ENCODE measurements at regions not wholly inside any gene's neighbourhood (a gene's known extent, or its start where the extent isn't known, plus 50 kb on each side); places are given as distances from the start of the nearest gene placed in this dataset.

DNA sequence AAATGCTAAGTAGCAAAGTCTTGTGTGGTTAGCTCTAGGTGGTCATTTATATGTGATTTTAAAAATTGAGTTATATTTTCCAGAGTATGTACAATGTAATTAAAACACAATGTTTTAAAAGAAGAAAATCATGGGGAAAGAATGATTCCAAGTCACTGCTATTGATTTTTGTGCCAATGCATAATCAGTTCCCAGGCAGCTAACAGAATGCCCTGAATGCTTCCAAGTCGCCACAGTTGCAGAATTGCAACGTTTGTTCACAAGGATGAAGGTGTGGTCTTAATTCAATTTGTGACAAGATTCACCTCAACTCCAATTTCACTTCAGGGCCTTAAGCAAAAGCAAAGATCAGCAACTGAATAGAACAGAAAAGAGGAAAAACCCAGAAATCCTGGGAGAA is 200.4 kb downstream of the SPP2 start (continued):
- TF ChIP-seq EZH2 (IDR thresholded peaks at IDR 0.05; ENCODE audit: borderline replicate concordance, insufficient read depth, low read length, poor library complexity, severe bottlenecking), result no peak

DNA sequence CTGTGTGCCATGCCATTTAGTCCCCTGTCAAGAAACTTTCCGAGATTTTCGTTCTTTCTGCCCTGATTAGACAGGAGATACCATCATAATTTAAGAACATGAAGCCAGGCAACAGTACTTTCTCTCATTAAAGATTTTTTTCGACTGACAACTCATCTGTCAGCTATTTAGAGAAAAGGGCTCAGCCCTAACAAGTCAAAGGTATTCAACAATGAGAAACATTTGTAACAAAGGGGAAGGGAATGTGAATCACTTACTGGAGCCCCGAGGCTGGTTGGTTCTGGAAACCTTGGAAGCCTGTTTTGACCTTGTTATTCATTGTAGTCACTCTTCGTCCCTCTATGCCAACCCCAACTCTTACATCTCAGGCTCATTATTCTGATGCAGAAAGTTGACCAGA is 199.4 kb downstream of the SPP2 start:
- Histone ChIP-seq H3F3A (ENCODE audit: insufficient read depth, low read length, poor library complexity, severe bottlenecking) (no peaks in the 10 kb centered on the region), H3K4me3 (ENCODE audit: low read length) (no peak overlapping the region), H4K20me1 (ENCODE audit: insufficient read depth) (no peaks in the 10 kb centered on the region), H3K4me2 (ENCODE audit: low read length) (no peak overlapping the region), H3K9me2 (ENCODE audit: insufficient read depth, low read length) (no peaks in the 10 kb centered on the region), H3K36me3 (ENCODE audit: insufficient read depth, low read length) (no peaks in the 10 kb centered on the region), H3K79me2 (replicated peaks; ENCODE audit: insufficient read depth, low read length) (no peaks in the 10 kb centered on the region), H3K9me3 (ENCODE audit: low read length) (no peaks in the 10 kb centered on the region), H3K27me3 (ENCODE audit: insufficient read depth, low read depth, low read length) (no peaks in the 10 kb centered on the region), H2AFZ (ENCODE audit: low read depth, low read length) (no peak overlapping the region), H3K27ac (ENCODE audit: low read length) (no peak overlapping the region), H3K9ac (ENCODE audit: low read length) (no peak overlapping the region)
- TF ChIP-seq, protein P1, sequence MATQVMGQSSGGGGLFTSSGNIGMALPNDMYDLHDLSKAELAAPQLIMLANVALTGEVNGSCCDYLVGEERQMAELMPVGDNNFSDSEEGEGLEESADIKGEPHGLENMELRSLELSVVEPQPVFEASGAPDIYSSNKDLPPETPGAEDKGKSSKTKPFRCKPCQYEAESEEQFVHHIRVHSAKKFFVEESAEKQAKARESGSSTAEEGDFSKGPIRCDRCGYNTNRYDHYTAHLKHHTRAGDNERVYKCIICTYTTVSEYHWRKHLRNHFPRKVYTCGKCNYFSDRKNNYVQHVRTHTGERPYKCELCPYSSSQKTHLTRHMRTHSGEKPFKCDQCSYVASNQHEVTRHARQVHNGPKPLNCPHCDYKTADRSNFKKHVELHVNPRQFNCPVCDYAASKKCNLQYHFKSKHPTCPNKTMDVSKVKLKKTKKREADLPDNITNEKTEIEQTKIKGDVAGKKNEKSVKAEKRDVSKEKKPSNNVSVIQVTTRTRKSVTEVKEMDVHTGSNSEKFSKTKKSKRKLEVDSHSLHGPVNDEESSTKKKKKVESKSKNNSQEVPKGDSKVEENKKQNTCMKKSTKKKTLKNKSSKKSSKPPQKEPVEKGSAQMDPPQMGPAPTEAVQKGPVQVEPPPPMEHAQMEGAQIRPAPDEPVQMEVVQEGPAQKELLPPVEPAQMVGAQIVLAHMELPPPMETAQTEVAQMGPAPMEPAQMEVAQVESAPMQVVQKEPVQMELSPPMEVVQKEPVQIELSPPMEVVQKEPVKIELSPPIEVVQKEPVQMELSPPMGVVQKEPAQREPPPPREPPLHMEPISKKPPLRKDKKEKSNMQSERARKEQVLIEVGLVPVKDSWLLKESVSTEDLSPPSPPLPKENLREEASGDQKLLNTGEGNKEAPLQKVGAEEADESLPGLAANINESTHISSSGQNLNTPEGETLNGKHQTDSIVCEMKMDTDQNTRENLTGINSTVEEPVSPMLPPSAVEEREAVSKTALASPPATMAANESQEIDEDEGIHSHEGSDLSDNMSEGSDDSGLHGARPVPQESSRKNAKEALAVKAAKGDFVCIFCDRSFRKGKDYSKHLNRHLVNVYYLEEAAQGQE (IDR thresholded peaks at IDR 0.05; ENCODE audit: borderline replicate concordance), result no peak
- TF ChIP-seq, protein P2, sequence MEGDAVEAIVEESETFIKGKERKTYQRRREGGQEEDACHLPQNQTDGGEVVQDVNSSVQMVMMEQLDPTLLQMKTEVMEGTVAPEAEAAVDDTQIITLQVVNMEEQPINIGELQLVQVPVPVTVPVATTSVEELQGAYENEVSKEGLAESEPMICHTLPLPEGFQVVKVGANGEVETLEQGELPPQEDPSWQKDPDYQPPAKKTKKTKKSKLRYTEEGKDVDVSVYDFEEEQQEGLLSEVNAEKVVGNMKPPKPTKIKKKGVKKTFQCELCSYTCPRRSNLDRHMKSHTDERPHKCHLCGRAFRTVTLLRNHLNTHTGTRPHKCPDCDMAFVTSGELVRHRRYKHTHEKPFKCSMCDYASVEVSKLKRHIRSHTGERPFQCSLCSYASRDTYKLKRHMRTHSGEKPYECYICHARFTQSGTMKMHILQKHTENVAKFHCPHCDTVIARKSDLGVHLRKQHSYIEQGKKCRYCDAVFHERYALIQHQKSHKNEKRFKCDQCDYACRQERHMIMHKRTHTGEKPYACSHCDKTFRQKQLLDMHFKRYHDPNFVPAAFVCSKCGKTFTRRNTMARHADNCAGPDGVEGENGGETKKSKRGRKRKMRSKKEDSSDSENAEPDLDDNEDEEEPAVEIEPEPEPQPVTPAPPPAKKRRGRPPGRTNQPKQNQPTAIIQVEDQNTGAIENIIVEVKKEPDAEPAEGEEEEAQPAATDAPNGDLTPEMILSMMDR (IDR thresholded peaks at IDR 0.05; ENCODE audit: poor library complexity, severe bottlenecking), result no peak
- no peak for TF ChIP-seq RAD21 (conservative IDR thresholded peaks at IDR 0.05)
- TF ChIP-seq EZH2 (IDR thresholded peaks at IDR 0.05; ENCODE audit: borderline replicate concordance, insufficient read depth, low read length, poor library complexity, severe bottlenecking), result no peak
- TF ChIP-seq TAF1 (IDR thresholded peaks at IDR 0.05; ENCODE audit: low read depth), result no peak
- no peak for TF ChIP-seq SMC3 (conservative IDR thresholded peaks at IDR 0.05; ENCODE audit: poor library complexity)
- no peak for TF ChIP-seq EP300 (conservative IDR thresholded peaks at IDR 0.05; ENCODE audit: poor library complexity, severe bottlenecking)
- no peak for TF ChIP-seq MXI1 (conservative IDR thresholded peaks at IDR 0.05; ENCODE audit: poor library complexity, severe bottlenecking)
- TF ChIP-seq POLR2AphosphoS5 (IDR thresholded peaks at IDR 0.05), result no peak

DNA sequence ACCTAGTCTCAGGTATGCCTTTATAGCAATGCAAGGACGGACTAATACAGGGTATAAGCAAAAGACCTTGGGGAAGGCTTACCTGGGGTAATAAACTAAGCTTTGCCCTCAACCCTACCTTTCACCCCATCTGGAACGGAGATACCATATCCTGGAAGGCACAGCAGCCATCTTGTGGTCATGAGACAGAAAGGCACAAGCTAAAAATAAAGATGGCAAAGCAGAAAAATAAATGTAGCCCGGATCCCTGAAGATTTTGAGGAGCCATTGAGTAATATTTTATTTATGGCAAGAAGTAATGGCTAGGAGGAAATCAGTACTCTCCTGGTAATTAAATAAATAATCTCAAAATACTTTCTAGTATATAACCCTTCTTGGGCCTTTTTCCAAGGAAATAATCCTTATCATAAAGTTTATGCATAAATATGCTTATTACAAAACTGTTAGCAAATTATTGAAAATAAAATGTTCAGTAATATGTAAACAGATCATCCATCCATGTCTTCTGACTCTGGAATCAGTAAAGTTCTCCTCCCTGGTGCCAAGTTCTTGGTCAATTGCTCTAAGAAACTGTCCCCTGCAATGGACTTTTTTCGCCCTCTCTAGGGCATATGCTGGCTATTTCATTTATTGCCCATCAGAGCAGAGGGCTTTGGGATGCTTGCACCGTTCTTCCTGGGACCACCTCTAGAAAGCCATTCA is 198.7 kb downstream of the SPP2 start:
- Histone ChIP-seq H3K79me2 (replicated peaks; ENCODE audit: insufficient read depth, low read length) (no peaks in the 10 kb centered on the region), H3K4me2 (ENCODE audit: low read length) (no peak overlapping the region), H3K27ac (ENCODE audit: low read length) (no peak overlapping the region), H2AFZ (ENCODE audit: low read depth, low read length) (no peak overlapping the region), H3K9ac (ENCODE audit: low read length) (no peak overlapping the region), H3K4me3 (ENCODE audit: low read length) (no peak overlapping the region), H3F3A (ENCODE audit: insufficient read depth, low read length, poor library complexity, severe bottlenecking) (no peaks in the 10 kb centered on the region), H4K20me1 (ENCODE audit: insufficient read depth) (no peaks in the 10 kb centered on the region), H3K36me3 (ENCODE audit: insufficient read depth, low read length) (no peaks in the 10 kb centered on the region), H3K9me2 (ENCODE audit: insufficient read depth, low read length) (no peaks in the 10 kb centered on the region), H3K9me3 (ENCODE audit: low read length) (no peaks in the 10 kb centered on the region), H3K27me3 (ENCODE audit: insufficient read depth, low read depth, low read length) (no peaks in the 10 kb centered on the region)
- TF ChIP-seq EP300 (conservative IDR thresholded peaks at IDR 0.05; ENCODE audit: poor library complexity, severe bottlenecking) (no peak), TAF1 (IDR thresholded peaks at IDR 0.05; ENCODE audit: low read depth) (no peak), MXI1 (conservative IDR thresholded peaks at IDR 0.05; ENCODE audit: poor library complexity, severe bottlenecking) (no peak), EZH2 (IDR thresholded peaks at IDR 0.05; ENCODE audit: borderline replicate concordance, insufficient read depth, low read length, poor library complexity, severe bottlenecking) (no peak), POLR2AphosphoS5 (IDR thresholded peaks at IDR 0.05) (no peak), SMC3 (conservative IDR thresholded peaks at IDR 0.05; ENCODE audit: poor library complexity) (no peak), RAD21 (conservative IDR thresholded peaks at IDR 0.05) (no peak)
- TF ChIP-seq, protein P1 (IDR thresholded peaks at IDR 0.05; ENCODE audit: borderline replicate concordance), result no peak
- TF ChIP-seq, protein P2 (IDR thresholded peaks at IDR 0.05; ENCODE audit: poor library complexity, severe bottlenecking), result no peak
